ENCODE measurements at regions not wholly inside any gene's neighbourhood (a gene's known extent, or its start where the extent isn't known, plus 50 kb on each side); places are given as distances from the start of the nearest gene placed in this dataset.

DNA sequence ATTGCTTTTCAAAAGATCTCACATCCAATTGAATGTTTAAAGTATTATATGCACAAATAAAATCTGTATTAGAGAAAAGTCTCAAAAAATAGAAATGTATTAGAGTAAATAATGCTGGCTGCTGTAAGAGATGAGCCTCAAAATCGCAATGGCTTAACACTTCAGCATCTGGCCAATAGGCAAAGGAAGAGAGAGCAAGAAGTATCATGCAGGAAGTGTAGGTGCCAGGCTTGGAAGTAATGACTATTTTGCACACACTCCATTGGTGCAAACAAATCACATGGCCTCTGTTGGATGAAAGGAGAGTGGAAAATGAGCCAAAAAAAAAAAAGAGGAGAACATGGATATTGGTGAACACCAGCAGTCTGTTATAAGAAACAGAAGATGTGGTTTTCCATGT lies 193.0 kb upstream of the E2F8 start:
- Histone ChIP-seq H3K27me3 (no peaks in the 10 kb centered on the region), H3K4me1 (peaks cover 0 to 29% (median 0%) of the 10 kb centered on the region in 4 donors), H3K4me3 (no peak overlapping the region), H3K9me3 (no peaks in the 10 kb centered on the region), H3K27ac (no peak overlapping the region), H3K36me3 (no peaks in the 10 kb centered on the region)
- 82% methylated on average over 1 of the region's 1 CpG for WGBS, 2 donors
- no peak for TF ChIP-seq POLR2A (IDR thresholded peaks at IDR 0.05)
- no peak for TF ChIP-seq EP300 (IDR thresholded peaks at IDR 0.05)
- TF ChIP-seq, protein P1, sequence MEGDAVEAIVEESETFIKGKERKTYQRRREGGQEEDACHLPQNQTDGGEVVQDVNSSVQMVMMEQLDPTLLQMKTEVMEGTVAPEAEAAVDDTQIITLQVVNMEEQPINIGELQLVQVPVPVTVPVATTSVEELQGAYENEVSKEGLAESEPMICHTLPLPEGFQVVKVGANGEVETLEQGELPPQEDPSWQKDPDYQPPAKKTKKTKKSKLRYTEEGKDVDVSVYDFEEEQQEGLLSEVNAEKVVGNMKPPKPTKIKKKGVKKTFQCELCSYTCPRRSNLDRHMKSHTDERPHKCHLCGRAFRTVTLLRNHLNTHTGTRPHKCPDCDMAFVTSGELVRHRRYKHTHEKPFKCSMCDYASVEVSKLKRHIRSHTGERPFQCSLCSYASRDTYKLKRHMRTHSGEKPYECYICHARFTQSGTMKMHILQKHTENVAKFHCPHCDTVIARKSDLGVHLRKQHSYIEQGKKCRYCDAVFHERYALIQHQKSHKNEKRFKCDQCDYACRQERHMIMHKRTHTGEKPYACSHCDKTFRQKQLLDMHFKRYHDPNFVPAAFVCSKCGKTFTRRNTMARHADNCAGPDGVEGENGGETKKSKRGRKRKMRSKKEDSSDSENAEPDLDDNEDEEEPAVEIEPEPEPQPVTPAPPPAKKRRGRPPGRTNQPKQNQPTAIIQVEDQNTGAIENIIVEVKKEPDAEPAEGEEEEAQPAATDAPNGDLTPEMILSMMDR (IDR thresholded peaks at IDR 0.05) = no peak
- DNase-seq (ENCODE audit: low spot score in 2 of 2) = no peak

DNA sequence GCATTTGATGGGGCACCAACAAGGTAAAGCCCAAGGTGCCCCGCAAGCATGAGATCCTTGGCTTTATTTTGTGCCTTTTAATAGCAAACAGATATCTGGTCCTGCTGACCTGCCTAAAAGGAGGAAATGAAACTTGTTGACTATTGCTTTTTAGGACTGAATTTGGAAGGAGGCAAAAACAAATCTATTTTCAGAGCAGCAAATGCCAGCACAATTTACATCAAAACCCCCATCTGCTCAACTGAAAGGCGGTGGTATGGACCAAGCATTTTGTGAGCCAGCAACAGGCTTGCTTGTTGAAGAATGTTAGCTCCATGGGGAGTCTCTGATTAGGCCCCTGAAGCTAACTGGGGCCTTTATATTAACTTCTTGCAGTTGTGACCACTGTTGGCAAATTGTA lies 192.6 kb upstream of the E2F8 start:
- no peak overlapping the region for H3K4me3 ChIP-seq
- no peak for DNase-seq (ENCODE audit: low spot score in 2 of 2)
- no peaks in the 10 kb centered on the region for H3K36me3 ChIP-seq
- WGBS, 2 donors = 80 to 88% methylated on average over 2 of the region's 2 CpGs
- H3K27me3 ChIP-seq = no peaks in the 10 kb centered on the region
- H3K27ac ChIP-seq = peak overlapping the region in 1 of 4 donors; percentile 61
- TF ChIP-seq EP300 (IDR thresholded peaks at IDR 0.05) (peak in 1 of 2 donors; percentile 56), POLR2A (IDR thresholded peaks at IDR 0.05) (no peak)
- H3K9me3 ChIP-seq = no peaks in the 10 kb centered on the region
- peaks cover 0 to 29% (median 0%) of the 10 kb centered on the region in 4 donors for H3K4me1 ChIP-seq

DNA sequence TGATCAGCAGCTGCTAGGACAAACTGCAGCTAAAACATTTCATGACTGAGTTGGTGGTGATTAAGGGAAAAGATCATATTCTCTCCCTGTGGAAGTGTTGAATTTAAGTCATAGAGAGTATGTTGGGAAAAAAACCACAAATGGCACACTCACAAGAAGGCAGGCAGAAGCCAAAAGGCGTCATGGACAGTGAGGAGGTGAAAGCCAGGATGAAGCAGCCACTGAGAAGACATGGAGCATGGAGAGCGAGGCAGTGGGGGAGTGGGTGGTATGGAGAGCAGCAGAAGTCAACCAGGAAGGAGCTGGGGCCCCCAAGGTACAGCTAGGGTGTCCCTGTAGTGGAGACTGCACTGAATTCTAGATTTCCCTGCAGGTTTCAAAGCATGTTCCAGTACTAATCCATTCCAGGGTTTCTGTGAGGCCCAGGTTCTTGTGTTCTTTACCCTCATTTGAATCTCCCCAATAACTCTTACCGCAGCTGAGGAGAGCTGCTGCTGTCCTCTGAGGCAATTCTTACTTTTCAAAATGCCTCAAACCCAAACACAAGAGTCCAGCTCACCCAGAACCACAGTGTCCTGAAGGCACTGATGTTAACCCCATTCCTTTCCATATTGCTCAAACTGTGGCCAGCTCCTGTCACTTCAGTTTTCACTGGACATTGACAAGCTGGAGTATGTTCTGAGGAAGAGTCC lies 191.8 kb upstream of the E2F8 start:
- peak in 1 of 2 donors; percentile 25 for DNase-seq (ENCODE audit: low spot score in 2 of 2)
- TF ChIP-seq, protein P1 (IDR thresholded peaks at IDR 0.05) = no peak
- peak in 1 of 2 donors; percentile 35 for TF ChIP-seq EP300 (IDR thresholded peaks at IDR 0.05)
- Histone ChIP-seq H3K9me3 (no peaks in the 10 kb centered on the region), H3K4me1 (peaks cover 0 to 23% (median 0%) of the 10 kb centered on the region in 4 donors), H3K27ac (peak overlapping the region in 2 of 4 donors; percentile 61 to 68), H3K4me3 (no peak overlapping the region), H3K36me3 (no peaks in the 10 kb centered on the region), H3K27me3 (no peaks in the 10 kb centered on the region)
- 34 to 42% methylated on average over 3 of the region's 3 CpGs for WGBS, 2 donors

DNA sequence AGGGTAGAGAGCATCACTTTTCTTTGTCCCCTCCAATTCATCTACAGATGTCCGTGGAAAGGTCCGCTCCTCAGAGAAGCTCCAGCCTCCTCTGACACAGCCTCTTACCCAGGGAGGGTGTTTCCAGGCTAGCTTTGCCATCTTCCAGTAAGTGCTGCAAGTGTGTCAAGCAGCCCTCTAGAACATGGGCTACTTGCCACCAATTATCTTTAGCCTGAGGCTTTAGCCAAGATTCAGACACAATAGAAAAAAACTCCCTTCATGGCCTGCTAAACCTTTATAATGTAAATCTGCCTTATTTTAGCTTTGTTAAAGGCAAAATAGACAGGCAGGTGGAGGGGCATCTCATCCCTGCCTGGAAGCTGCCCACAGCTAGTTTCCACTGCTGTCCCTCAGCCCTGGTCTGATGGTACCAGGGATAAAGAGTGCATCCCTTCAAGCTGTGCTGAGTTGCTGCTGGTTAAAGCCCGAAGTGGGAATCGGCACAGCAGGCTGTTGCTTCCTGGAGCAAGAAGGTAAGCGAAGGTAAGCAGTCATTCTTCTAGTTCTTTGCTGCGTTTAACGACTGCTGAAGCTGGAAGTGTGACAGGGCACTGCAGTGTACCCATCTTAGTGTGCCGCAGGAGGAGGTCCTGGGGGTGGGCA lies 190.1 kb upstream of the E2F8 start:
- DNase-seq (ENCODE audit: low spot score in 2 of 2) = no peak
- Histone ChIP-seq H3K9me3 (no peaks in the 10 kb centered on the region), H3K27ac (no peak overlapping the region), H3K4me3 (no peak overlapping the region), H3K4me1 (peaks cover 0 to 35% (median 2%) of the 10 kb centered on the region in 4 donors), H3K27me3 (no peaks in the 10 kb centered on the region), H3K36me3 (no peaks in the 10 kb centered on the region)
- TF ChIP-seq POLR2A (IDR thresholded peaks at IDR 0.05) (no peak), EP300 (IDR thresholded peaks at IDR 0.05) (no peak)
- TF ChIP-seq, protein P1 (IDR thresholded peaks at IDR 0.05) = no peak
- WGBS, 2 donors = 76 to 79% methylated on average over 8 of the region's 8 CpGs

DNA sequence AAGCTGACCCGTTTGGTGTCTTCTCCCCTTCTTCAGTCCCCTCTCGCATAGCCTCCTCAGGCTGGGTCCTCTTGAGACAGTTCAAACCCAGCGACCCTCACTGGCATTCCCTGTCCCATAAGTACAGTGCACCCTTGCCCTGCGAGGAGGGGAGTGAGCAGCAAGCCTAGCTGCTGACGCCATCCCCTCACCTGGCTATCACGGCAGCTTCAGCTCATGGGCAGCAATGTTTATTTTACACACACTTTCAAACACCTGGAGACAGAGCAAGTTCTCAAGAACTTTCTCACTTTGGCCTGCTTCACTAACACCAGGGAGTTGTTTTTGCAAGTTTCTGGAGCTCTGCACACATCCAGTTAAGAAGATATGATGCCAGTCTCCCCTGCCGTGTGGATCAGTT lies 189.6 kb upstream of the E2F8 start:
- Histone ChIP-seq H3K36me3 (no peaks in the 10 kb centered on the region), H3K27ac (no peak overlapping the region), H3K4me3 (no peak overlapping the region), H3K4me1 (peaks cover 0 to 38% (median 2%) of the 10 kb centered on the region in 4 donors), H3K9me3 (no peaks in the 10 kb centered on the region), H3K27me3 (no peaks in the 10 kb centered on the region)
- no peak for DNase-seq (ENCODE audit: low spot score in 2 of 2)
- TF ChIP-seq, protein P1 (IDR thresholded peaks at IDR 0.05) = no peak
- no peak for TF ChIP-seq POLR2A (IDR thresholded peaks at IDR 0.05)
- TF ChIP-seq EP300 (IDR thresholded peaks at IDR 0.05) = no peak
- WGBS, 2 donors = 83 to 90% methylated on average over 7 of the region's 7 CpGs
